HG02678 (cell line): ENCODE measurements at regions not wholly inside any gene's neighbourhood (a gene's known extent, or its start where the extent isn't known, plus 50 kb on each side); places are given as distances from the start of the nearest gene placed in this dataset.

Experiments
- ATAC-seq: cut with Tn5 transposase; IDR thresholded peaks from one replicate; pipeline ENCODE4 v1.9.1; 2021; ENCODE audit warnings: mild to moderate bottlenecking, moderate library complexity; ENCODE audit not compliant: unreplicated experiment

GRCh38 chr6:106773996-106774629, 144.7 kb downstream of the QRSL1 start:
- no peak for ATAC-seq

- no peak for ATAC-seq
These were observed 144.1 kb downstream of the QRSL1 start for GRCh38 chr6:106773522-106773921.

GRCh38 chr6:106772270-106773142, 143.1 kb downstream of the QRSL1 start:
- no peak for ATAC-seq

- ATAC-seq = no peak
These were observed 142.4 kb downstream of the QRSL1 start for GRCh38 chr6:106771822-106772221.

- ATAC-seq = no peak
These were observed 141.3 kb downstream of the QRSL1 start for GRCh38 chr6:106770663-106771062.

- ATAC-seq = no peak
These were observed 140.7 kb downstream of the QRSL1 start for GRCh38 chr6:106770081-106770480.

GRCh38 chr6:106767271-106767670, 137.9 kb downstream of the QRSL1 start:
- no peak for ATAC-seq

- no peak for ATAC-seq
These were observed 136.8 kb downstream of the QRSL1 start for GRCh38 chr6:106766201-106766600.

- ATAC-seq = no peak
These were observed 136.1 kb downstream of the QRSL1 start for GRCh38 chr6:106765496-106765895.

- ATAC-seq = no peak
These were observed 135.1 kb downstream of the QRSL1 start for GRCh38 chr6:106764353-106764980.

- no peak for ATAC-seq
These were observed 134.0 kb downstream of the QRSL1 start for GRCh38 chr6:106763361-106763760.

GRCh38 chr6:106761160-106761559, 131.8 kb downstream of the QRSL1 start:
- no peak for ATAC-seq

- no peak for ATAC-seq
These were observed 129.7 kb downstream of the QRSL1 start for GRCh38 chr6:106759112-106759511.

- ATAC-seq = no peak
These were observed 128.5 kb downstream of the QRSL1 start for GRCh38 chr6:106757722-106758467.

GRCh38 chr6:106757267-106757666, 127.9 kb downstream of the QRSL1 start:
- ATAC-seq = no peak

GRCh38 chr6:106754215-106754614, 124.8 kb downstream of the QRSL1 start:
- no peak for ATAC-seq

- ATAC-seq = no peak
These were observed 123.3 kb downstream of the QRSL1 start for GRCh38 chr6:106752641-106753040.

GRCh38 chr6:106751501-106752252, 122.3 kb downstream of the QRSL1 start:
- ATAC-seq = no peak

- ATAC-seq = no peak
These were observed 121.6 kb downstream of the QRSL1 start for GRCh38 chr6:106750946-106751345.

- no peak for ATAC-seq
These were observed 121.0 kb downstream of the QRSL1 start for GRCh38 chr6:106750142-106750918.
